Transverse colon (tissue), 4 donors: ENCODE measurements at regions not wholly inside any gene's neighbourhood (a gene's known extent, or its start where the extent isn't known, plus 50 kb on each side); places are given as distances from the start of the nearest gene placed in this dataset.

Experiments
- DNase-seq: peaks from one replicate; pipeline ENCODE4 v3.0.0-alpha.2; 2019
- H3K27ac ChIP-seq, 4 donors: fragments of 200-600 bp; sonication (generic); 2 replicates each; pipeline ENCODE4 v1.5.1; 2016 to 2018; ENCODE audit warnings: inconsistent platforms in 4 of 4
- H3K27me3 ChIP-seq: fragments of 200-600 bp; sonication (generic); 2 replicates; pipeline ENCODE4 v1.5.1; 2017; ENCODE audit warnings: inconsistent platforms
- H3K36me3 ChIP-seq, 4 donors: fragments of 200-600 bp; sonication (generic); 2 replicates each; pipeline ENCODE4 v1.5.1; 2017 to 2019; ENCODE audit warnings: inconsistent platforms in 4 of 4
- H3K4me1 ChIP-seq, 4 donors: fragments of 200-600 bp; sonication (generic); 2 replicates each; pipeline ENCODE4 v1.5.1; 2017 to 2020; ENCODE audit warnings: inconsistent platforms in 4 of 4
- H3K4me3 ChIP-seq, 4 donors: fragments of 200-600 bp; sonication (generic); 1 replicate in 1 of 4; 2 replicates in 3 of 4; pipeline versions ENCODE4 v1.5.1 to v1.6.1; 2017 to 2019; ENCODE audit warnings: inconsistent platforms in 4 of 4
- H3K9me3 ChIP-seq, 2 donors: fragments of 200-600 bp; sonication (generic); 2 replicates each; pipeline ENCODE4 v1.5.1; 2017 to 2019; ENCODE audit warnings: inconsistent platforms in 2 of 2
- CTCF ChIP-seq, 5 experiments: fragments of 200-600 bp in 3 of 5; fragments of 450-650 bp in 2 of 5; sonication (generic) in 3 of 5; IDR thresholded peaks; 1 replicate in 2 of 5; 2 replicates in 3 of 5; pipeline ENCODE4 v1.5.1; 2016 to 2017; ENCODE audit warnings: antibody characterized with exemption in 5 of 5, inconsistent platforms in 3 of 5, mild to moderate bottlenecking in 2 of 5, moderate library complexity in 1 of 5
- EP300 ChIP-seq: sonication (generic); formaldehyde crosslinking; IDR thresholded peaks from one replicate; pipeline ENCODE4 v1.6.1; 2017; ENCODE audit warnings: antibody characterized with exemption, low read depth
- POLR2A ChIP-seq: fragments of 450-650 bp; IDR thresholded peaks from one replicate; pipeline ENCODE4 v1.6.1; 2016; ENCODE audit warnings: antibody characterized with exemption, mild to moderate bottlenecking, moderate library complexity
- POLR2AphosphoS5 ChIP-seq, 3 donors: sonication (generic); formaldehyde crosslinking; IDR thresholded peaks; one replicate each; pipeline ENCODE4 v1.6.1; 2016; ENCODE audit warnings: antibody characterized with exemption in 3 of 3
- WGBS, 2 donors: methylation state at CpG; one replicate each; pipeline ENCODE4 v1.1.5; 2018; ENCODE audit warnings: low coverage in 1 of 2; 5-methylcytosine and 5-hydroxymethylcytosine counted together
- in situ Hi-C, 4 donors: fragments of 200-750 bp; cut with MboI; loops; one replicate each; pipeline versions ENCODE4 v1.15.0 to v1.15.1; 2017; ENCODE audit warnings: low sequenced_read_pairs in 3 of 4, low pct_ligation_motif_present in 1 of 4, low pct_unique_long_range_greater_than_20kb in 1 of 4
- intact Hi-C: fragments of 100-400 bp; cut with DNase I; formaldehyde crosslinking; loops from one replicate; pipeline ENCODE4 v1.15.1; 2023; ENCODE audit warnings: low total_unique reads

DNA sequence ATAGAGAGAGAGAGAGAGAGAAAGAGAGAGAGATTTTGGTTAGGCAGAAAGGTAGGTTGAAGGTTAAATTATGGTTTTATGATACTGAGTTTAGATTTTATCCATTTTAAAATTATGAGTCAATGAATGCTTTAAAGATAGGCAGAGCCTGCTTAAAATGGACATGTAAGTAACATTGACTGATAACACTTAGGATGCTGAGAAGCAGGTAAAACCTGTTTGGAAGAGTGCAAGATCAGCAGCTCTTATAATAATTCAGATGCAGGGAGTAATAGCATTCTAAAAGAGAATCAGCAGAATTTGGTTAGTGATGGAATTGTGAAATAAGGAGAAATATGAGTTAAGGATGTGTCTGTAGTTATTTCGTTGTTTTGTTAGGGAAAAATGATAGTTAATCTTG, 446.6 kb downstream of the PLA2G4A start:
- Histone ChIP-seq H3K36me3 (no peaks in the 10 kb centered on the region), H3K9me3 (no peaks in the 10 kb centered on the region), H3K4me3 (no peak overlapping the region), H3K27ac (no peak overlapping the region), H3K4me1 (no peaks in the 10 kb centered on the region), H3K27me3 (no peaks in the 10 kb centered on the region)
- WGBS, 2 donors = 54 to 67% methylated on average over 1 of the region's 1 CpG
- DNase-seq = no peak
- intact Hi-C loops = no loop called here
- in situ Hi-C loops = no loop called here
- TF ChIP-seq EP300 = no peak
- TF ChIP-seq CTCF (IDR thresholded peaks at IDR 0.05) = no peak
- no peak for TF ChIP-seq POLR2AphosphoS5 (IDR thresholded peaks at IDR 0.05)
- no peak for TF ChIP-seq POLR2A

DNA sequence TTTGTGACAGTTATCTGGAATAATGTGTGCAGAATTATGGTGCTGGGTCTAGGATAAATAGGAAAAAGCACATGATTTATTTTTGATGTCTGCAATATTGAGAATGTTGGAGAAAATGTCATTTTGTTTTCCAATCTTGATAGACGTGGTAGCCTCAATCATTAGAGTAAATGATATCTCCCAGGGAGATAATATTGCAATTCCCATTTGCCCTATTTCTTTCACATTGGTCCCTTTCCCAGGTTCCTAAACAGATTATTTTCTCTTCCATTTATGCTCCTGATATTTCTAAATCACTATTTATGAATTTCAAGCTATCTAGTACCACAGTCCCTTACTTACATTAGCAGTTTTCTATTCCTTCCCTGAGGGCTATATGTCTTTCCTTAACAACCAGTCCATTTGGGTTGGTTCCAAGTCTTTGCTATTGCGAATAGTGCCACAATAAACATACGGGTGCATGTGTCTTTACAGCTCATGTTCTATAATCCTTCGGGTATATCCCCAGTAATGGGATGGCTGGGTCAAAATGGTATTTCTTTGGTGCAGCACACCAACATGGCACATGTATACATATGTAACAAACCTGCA, 447.3 kb downstream of the PLA2G4A start:
- H3K27ac ChIP-seq = no peak overlapping the region
- WGBS, 2 donors = 50 to 56% methylated on average over 3 to 4 of the region's 4 CpGs
- DNase-seq = no peak
- H3K27me3 ChIP-seq = no peaks in the 10 kb centered on the region
- H3K4me1 ChIP-seq = no peaks in the 10 kb centered on the region
- TF ChIP-seq EP300 (no peak), POLR2A (no peak), POLR2AphosphoS5 (IDR thresholded peaks at IDR 0.05) (no peak), CTCF (IDR thresholded peaks at IDR 0.05) (no peak)
- no peaks in the 10 kb centered on the region for H3K36me3 ChIP-seq
- H3K9me3 ChIP-seq = no peaks in the 10 kb centered on the region
- H3K4me3 ChIP-seq = no peak overlapping the region
- intact Hi-C loops (no loop called here), in situ Hi-C loops (no loop called here)

DNA sequence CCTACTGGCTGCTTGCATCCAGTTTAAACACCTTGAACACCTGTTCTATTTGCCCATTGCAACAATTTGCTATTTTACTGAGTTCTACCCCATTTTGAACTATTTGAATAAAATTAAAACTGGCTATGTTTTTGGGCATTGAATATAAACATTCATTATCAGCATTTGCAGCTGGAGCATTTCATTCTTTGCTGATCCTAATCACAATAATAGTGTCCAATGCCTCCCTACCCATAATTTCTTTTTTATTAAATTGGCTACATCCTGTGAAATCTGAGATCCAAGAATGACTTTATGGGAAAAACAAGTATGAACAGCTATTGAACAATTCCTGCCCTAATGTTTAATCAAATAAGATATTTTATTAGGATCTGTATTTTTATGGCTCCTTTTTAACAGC, 447.9 kb downstream of the PLA2G4A start:
- in situ Hi-C loops = no loop called here
- H3K27me3 ChIP-seq = no peaks in the 10 kb centered on the region
- no peaks in the 10 kb centered on the region for H3K4me1 ChIP-seq
- H3K27ac ChIP-seq = no peak overlapping the region
- no peaks in the 10 kb centered on the region for H3K9me3 ChIP-seq
- no peak for TF ChIP-seq CTCF (IDR thresholded peaks at IDR 0.05)
- no peak for TF ChIP-seq EP300
- TF ChIP-seq POLR2A = no peak
- TF ChIP-seq POLR2AphosphoS5 (IDR thresholded peaks at IDR 0.05) = no peak
- H3K36me3 ChIP-seq = no peaks in the 10 kb centered on the region
- H3K4me3 ChIP-seq = no peak overlapping the region
- intact Hi-C loops = no loop called here
- DNase-seq = no peak

DNA sequence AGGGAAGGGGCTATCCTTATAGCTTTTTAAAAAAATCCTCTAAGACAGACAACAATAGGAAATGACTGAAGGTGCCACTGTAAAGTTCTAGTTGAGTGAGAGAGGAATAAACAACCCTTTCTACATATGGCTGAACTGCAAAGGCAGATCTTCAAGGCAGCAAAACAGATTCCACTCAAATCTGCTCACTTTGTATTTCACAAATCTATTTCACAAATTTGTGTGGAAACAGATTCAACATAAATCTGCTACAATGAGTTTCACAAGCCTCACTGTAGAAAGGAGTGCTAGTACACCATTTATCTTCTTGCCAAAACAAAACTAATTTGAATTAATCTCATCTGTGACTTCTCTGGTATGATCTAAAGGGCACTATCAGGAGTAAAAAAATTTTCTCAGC, 451.3 kb downstream of the PLA2G4A start:
- intact Hi-C loops (no loop called here), in situ Hi-C loops (no loop called here)
- Histone ChIP-seq H3K27me3 (no peaks in the 10 kb centered on the region), H3K4me3 (no peak overlapping the region), H3K36me3 (no peaks in the 10 kb centered on the region), H3K9me3 (no peaks in the 10 kb centered on the region), H3K4me1 (no peaks in the 10 kb centered on the region), H3K27ac (no peak overlapping the region)
- DNase-seq = no peak
- no peak for TF ChIP-seq POLR2AphosphoS5 (IDR thresholded peaks at IDR 0.05)
- no peak for TF ChIP-seq POLR2A
- no peak for TF ChIP-seq CTCF (IDR thresholded peaks at IDR 0.05)
- no peak for TF ChIP-seq EP300
